ENCODE measurements at regions not wholly inside any gene's neighbourhood (a gene's known extent, or its start where the extent isn't known, plus 50 kb on each side); places are given as distances from the start of the nearest gene placed in this dataset.

GRCh38 chr5:77893225-77893860 lies 117.2 kb upstream of the TBCA start:
- no peak for TF ChIP-seq GATA2 (IDR thresholded peaks at IDR 0.05; ENCODE audit: low read depth, low read length)
- no peak for TF ChIP-seq GATA3 (IDR thresholded peaks at IDR 0.05; ENCODE audit: low read depth, low read length)

- TF ChIP-seq GATA2 (IDR thresholded peaks at IDR 0.05; ENCODE audit: low read depth, low read length) = no peak
- no peak for TF ChIP-seq GATA3 (IDR thresholded peaks at IDR 0.05; ENCODE audit: low read depth, low read length)
These were observed 116.2 kb upstream of the TBCA start for GRCh38 chr5:77892061-77893010.

- no peak for TF ChIP-seq GATA3 (IDR thresholded peaks at IDR 0.05; ENCODE audit: low read depth, low read length)
- TF ChIP-seq GATA2 (IDR thresholded peaks at IDR 0.05; ENCODE audit: low read depth, low read length) = no peak
These were observed 109.4 kb upstream of the TBCA start for GRCh38 chr5:77885519-77885918.

- TF ChIP-seq GATA3 (IDR thresholded peaks at IDR 0.05; ENCODE audit: low read depth, low read length) = no peak
- TF ChIP-seq GATA2 (IDR thresholded peaks at IDR 0.05; ENCODE audit: low read depth, low read length) = no peak
These were observed 106.6 kb upstream of the TBCA start for GRCh38 chr5:77882670-77883257.

GRCh38 chr5:77881528-77881927 lies 105.4 kb upstream of the TBCA start:
- TF ChIP-seq GATA3 (IDR thresholded peaks at IDR 0.05; ENCODE audit: low read depth, low read length) (no peak), GATA2 (IDR thresholded peaks at IDR 0.05; ENCODE audit: low read depth, low read length) (no peak)

- no peak for TF ChIP-seq GATA2 (IDR thresholded peaks at IDR 0.05; ENCODE audit: low read depth, low read length)
- no peak for TF ChIP-seq GATA3 (IDR thresholded peaks at IDR 0.05; ENCODE audit: low read depth, low read length)
These were observed 101.6 kb upstream of the TBCA start for GRCh38 chr5:77877516-77878355.

GRCh38 chr5:77876862-77877502 lies 100.8 kb upstream of the TBCA start:
- TF ChIP-seq GATA3 (IDR thresholded peaks at IDR 0.05; ENCODE audit: low read depth, low read length) (no peak), GATA2 (IDR thresholded peaks at IDR 0.05; ENCODE audit: low read depth, low read length) (no peak)

GRCh38 chr5:77876316-77876715 lies 100.2 kb upstream of the TBCA start:
- no peak for TF ChIP-seq GATA2 (IDR thresholded peaks at IDR 0.05; ENCODE audit: low read depth, low read length)

GRCh38 chr5:77874691-77875090 lies 98.6 kb upstream of the TBCA start:
- TF ChIP-seq GATA2 (IDR thresholded peaks at IDR 0.05; ENCODE audit: low read depth, low read length) (no peak), GATA3 (IDR thresholded peaks at IDR 0.05; ENCODE audit: low read depth, low read length) (no peak)

- TF ChIP-seq GATA3 (IDR thresholded peaks at IDR 0.05; ENCODE audit: low read depth, low read length) (no peak), GATA2 (IDR thresholded peaks at IDR 0.05; ENCODE audit: low read depth, low read length) (no peak)
These were observed 97.1 kb upstream of the TBCA start for GRCh38 chr5:77873239-77873638.

- TF ChIP-seq GATA2 (IDR thresholded peaks at IDR 0.05; ENCODE audit: low read depth, low read length) (no peak), GATA3 (IDR thresholded peaks at IDR 0.05; ENCODE audit: low read depth, low read length) (no peak)
These were observed 95.8 kb upstream of the TBCA start for GRCh38 chr5:77871946-77872345.

- TF ChIP-seq GATA2 (IDR thresholded peaks at IDR 0.05; ENCODE audit: low read depth, low read length) (no peak), GATA3 (IDR thresholded peaks at IDR 0.05; ENCODE audit: low read depth, low read length) (no peak)
These were observed 94.9 kb upstream of the TBCA start for GRCh38 chr5:77871016-77871415.

GRCh38 chr5:77869116-77869798 lies 93.1 kb upstream of the TBCA start:
- TF ChIP-seq GATA2 (IDR thresholded peaks at IDR 0.05; ENCODE audit: low read depth, low read length) = no peak
- no peak for TF ChIP-seq GATA3 (IDR thresholded peaks at IDR 0.05; ENCODE audit: low read depth, low read length)

Data from SH-SY5Y (cell line).